ENCODE measurements at regions not wholly inside any gene's neighbourhood (a gene's known extent, or its start where the extent isn't known, plus 50 kb on each side); places are given as distances from the start of the nearest gene placed in this dataset.

- FAIRE-seq (no peak), DNase-seq (ENCODE audit: low spot score in 2 of 2) (no peak)
Measured at GRCh38 chr16:11401161-11402050, 56.1 kb downstream of the RMI2 start.

- no peak for FAIRE-seq
- no peak for DNase-seq (ENCODE audit: low spot score in 2 of 2)
Measured at GRCh38 chr16:11402051-11402744, 56.9 kb downstream of the RMI2 start.

GRCh38 chr16:11402745-11403533, 57.7 kb downstream of the RMI2 start:
- no peak for DNase-seq (ENCODE audit: low spot score in 2 of 2)
- no peak for FAIRE-seq

- FAIRE-seq (no peak), DNase-seq (ENCODE audit: low spot score in 2 of 2) (no peak)
Measured at GRCh38 chr16:11403534-11403795, 58.2 kb downstream of the RMI2 start.

DNA sequence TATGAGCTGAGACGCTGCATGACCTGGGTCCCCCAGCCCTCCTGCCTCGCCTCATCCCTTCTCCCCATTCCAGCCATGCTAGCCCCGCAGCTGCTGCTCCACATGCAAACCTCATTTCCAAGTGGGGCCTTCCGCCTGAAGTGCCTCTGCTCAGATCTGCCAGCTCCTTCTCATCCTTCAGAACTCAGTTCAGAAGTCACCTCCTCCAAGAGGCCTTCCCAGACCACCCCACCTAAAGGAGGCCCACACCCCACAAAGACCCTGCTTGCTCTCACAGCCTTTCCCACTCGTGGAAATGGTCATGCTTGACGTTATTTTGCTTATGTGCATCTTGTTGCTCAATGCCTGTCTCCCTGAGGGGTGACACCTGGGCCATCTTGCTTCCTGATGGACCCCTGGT, 58.7 kb downstream of the RMI2 start:
- DNase-seq (ENCODE audit: low spot score in 2 of 2) (no peak), FAIRE-seq (no peak)

DNA sequence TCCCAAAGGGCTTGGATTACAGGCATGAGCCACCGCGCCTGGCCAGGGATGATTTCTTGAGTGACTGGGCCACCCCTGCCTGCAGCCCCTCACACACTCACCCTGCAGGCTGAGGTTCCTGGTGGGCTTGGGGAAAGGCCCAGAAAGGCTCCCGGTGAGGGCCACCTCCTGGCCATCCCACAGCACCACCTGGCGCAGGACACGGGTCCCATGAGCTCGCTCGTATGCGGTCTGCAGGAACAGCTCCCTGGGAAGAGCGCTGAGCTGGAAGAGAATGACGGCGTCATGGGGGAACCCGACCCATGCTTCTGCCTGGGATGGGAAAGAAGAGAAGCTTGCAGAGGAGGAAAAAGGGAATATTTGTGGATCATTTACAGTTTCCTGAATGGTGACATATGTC, 59.3 kb downstream of the RMI2 start:
- FAIRE-seq: no peak
- no peak for DNase-seq (ENCODE audit: low spot score in 2 of 2)

GRCh38 chr16:11405331-11406176, 60.3 kb downstream of the RMI2 start:
- DNase-seq (ENCODE audit: low spot score in 2 of 2) (no peak), FAIRE-seq (no peak)

DNA sequence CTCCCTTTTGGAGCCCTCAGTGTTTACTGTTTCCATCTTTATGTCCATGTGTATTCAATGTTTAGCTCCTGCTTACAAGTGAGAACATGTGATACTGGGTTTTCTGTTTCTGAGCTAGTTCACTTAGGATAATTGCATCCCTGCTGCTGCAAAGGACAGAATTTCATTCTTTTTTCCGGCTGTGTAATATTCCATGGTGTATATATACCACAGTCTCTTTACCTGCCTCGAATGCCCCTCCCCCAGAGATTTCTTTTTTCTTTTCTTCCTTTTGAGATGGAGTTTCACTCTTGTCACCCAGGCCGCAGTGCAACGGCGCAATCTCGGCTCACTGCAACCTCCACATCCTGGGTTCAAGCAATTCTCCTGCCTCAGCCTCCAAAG, 60.9 kb downstream of the RMI2 start:
- no peak for FAIRE-seq
- no peak for DNase-seq (ENCODE audit: low spot score in 2 of 2)

GRCh38 chr16:11407047-11407982, 62.1 kb downstream of the RMI2 start:
- no peak for FAIRE-seq
- DNase-seq (ENCODE audit: low spot score in 2 of 2): peak; percentile 51 to 62

DNA sequence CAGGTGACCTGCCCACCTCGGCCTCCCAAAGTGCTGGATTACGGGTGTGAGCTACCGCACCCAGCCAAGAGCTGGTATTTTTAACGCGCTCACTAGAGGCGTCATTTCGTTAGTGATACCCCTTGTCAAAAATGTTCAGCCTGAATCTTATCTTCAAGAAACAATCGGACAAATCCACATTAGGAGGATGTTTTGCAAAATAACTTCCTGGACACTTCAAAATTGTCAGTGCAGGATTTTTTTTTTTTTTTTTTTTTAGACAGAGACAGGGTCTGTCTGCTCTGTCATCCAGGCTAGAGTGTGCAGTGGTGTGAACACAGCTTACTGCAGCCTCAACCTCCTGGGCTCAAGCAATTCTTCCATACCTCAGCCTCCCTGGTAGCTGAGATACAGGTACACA, 63.0 kb downstream of the RMI2 start:
- no peak for DNase-seq (ENCODE audit: low spot score in 2 of 2)
- FAIRE-seq: no peak

GRCh38 chr16:11409398-11409797, 64.1 kb downstream of the RMI2 start:
- FAIRE-seq (no peak), DNase-seq (ENCODE audit: low spot score in 2 of 2) (no peak)

- DNase-seq (ENCODE audit: low spot score in 2 of 2) (no peak), FAIRE-seq (no peak)
Measured at GRCh38 chr16:11410376-11411058, 65.3 kb downstream of the RMI2 start.

- no peak for DNase-seq (ENCODE audit: low spot score in 2 of 2)
- no peak for FAIRE-seq
Measured at GRCh38 chr16:11411059-11411550, 65.8 kb downstream of the RMI2 start.

- FAIRE-seq (no peak), DNase-seq (ENCODE audit: low spot score in 2 of 2) (no peak)
Measured at GRCh38 chr16:11412175-11412904, 67.1 kb downstream of the RMI2 start.

DNA sequence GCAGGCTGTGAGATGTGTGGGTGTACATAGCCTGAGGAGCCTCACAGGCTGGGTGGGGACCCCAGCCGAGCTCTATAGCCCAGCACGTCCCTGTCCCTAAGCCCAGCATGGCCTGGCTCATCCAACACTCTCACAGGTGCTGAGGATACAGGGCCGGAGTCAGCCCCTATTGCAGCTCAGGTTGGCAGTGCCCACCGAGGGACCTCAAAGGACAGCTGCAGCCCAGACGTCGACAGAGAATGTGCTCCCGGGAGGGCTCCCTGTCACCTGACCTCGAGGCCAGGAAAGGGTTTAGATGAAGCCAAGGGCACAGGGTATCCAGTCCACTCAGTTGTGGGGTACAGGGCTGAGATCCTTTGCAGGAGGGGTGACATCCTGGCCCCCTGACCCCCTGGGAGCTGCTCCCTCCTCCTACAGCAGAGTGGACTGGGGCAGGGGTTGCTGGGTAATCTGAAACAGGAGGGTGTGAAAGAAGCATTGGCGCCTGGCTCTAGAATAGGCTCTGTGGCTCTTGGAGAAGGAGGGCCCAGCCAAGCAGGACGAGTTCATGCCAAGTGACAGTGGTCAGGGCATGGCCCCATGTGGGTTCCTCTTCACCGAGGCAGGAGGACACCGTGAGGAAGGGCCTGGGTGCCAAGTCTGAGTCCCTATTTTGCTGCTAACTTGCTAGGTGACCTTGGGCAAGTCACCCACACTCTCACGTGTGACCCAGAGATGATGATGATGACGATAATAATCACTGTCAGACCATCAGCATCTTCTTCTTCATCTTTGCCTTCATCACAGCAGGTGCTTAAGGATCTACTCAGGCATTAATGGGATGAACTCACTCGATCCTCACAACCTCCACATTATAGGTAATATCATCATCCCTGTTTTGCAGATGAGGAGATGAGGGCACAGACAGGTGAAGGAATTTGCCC, 68.0 kb downstream of the RMI2 start:
- FAIRE-seq (no peak), DNase-seq (ENCODE audit: low spot score in 2 of 2) (no peak)

GRCh38 chr16:11413907-11414595, 68.8 kb downstream of the RMI2 start:
- DNase-seq (ENCODE audit: low spot score in 2 of 2) (no peak), FAIRE-seq (no peak)
